DLD1 (cell line): ENCODE measurements at regions not wholly inside any gene's neighbourhood (a gene's known extent, or its start where the extent isn't known, plus 50 kb on each side); places are given as distances from the start of the nearest gene placed in this dataset.

Experiments
- in situ Hi-C: cut with HindIII; loops from 2 replicates; pipeline ENCODE4 v1.10.0; 2017; ENCODE audit warnings: low sequenced_read_pairs

- in situ Hi-C loops: no loop called here
Observed at GRCh38 chr20:4370851-4371250, 121.8 kb upstream of the ADRA1D start.

DNA sequence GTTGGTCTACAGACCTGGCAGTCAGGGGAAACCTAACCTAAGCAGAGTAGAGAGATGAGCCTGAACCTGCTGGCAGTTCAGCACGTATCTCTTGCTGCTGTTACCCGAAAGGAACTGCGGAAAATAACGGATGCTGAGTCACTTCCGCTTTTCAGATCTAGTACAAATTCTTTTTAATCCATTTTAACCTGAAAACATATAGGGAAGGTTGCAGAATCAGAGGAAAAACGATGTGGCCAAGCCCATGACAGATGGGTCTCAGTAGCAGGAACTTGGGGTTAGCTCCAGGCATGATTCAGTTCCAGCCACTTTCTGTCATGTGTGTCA lies 120.7 kb upstream of the ADRA1D start:
- in situ Hi-C loops: loop anchor here (5.0 kb wide), 1 partner anchor 62 kb away; no protein-coding TSS in a partner anchor

DNA sequence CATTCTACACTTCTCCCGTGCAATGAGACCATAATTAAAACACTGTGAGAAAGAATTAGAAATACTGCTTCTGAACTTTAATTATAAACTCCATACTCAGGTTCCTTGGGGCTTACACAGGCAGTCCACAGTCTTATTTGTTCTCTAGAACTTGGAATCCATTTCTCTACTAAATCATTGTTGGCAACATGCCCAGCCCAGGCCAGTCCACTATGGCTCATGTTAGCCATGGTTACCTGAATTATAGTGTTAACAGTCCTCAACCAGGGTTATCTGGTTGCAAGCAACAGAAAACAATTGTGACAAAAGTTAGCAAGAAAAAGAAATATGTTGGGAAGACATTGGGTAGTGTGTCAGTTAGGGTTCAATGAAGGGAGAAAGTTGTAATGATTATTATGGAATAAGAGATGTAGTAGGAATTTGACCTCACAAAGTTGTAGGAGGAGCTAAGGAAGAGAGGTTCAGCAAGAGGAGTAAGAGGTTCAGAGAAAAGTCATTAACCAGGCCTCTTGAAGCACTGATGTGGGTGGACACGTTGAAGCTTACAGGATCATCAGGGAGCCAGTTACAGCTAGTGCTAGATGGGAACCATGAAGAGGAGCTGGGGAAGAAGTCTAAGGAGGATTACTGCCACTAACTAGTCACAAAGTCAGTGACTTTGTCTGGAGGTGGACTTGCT lies 120.2 kb upstream of the ADRA1D start:
- in situ Hi-C loops: loop anchor here (5.0 kb wide), 1 partner anchor 62 kb away; no protein-coding TSS in a partner anchor

DNA sequence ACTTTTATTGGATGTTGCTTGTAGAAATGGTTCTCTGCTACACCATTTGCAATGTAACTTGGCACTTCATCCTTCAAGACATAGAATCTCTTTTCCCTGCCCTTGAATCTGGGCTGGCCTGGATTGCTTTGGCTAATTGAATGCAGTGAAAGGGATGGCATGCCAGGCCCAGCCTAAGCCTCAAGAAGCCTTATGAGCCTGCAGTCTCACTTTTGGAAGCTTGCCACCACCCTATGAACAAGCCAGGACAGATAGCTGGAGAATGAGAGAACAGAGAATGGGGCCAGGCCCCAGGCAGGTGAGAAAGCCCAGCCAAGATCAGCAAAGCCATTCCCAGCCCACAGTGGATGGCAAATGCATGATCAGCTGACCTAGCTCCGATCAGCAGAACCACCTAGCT lies 117.0 kb upstream of the ADRA1D start:
- in situ Hi-C loops: loop anchor here (5.0 kb wide), 1 partner anchor 59 kb away; no protein-coding TSS in a partner anchor

DNA sequence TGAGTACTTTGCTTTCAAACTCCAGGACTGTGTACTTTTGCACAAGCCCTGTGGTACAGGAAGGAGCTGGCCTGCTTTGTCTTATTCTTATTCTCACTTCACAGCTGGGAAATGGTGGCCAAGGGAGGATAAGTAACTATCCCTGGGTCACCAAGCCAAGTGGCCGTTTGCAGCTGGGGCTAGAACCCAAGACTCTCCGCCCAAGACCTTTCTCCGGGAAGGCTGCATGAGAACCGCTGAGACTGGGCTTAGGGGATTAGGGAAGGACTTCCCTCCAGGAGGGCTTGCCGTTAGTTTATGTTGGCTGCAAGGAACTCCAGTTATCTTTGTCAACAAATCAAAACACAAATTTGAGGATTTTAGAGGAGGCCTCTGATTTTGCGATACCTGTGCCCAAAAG lies 109.5 kb upstream of the ADRA1D start:
- in situ Hi-C loops: no loop called here

DNA sequence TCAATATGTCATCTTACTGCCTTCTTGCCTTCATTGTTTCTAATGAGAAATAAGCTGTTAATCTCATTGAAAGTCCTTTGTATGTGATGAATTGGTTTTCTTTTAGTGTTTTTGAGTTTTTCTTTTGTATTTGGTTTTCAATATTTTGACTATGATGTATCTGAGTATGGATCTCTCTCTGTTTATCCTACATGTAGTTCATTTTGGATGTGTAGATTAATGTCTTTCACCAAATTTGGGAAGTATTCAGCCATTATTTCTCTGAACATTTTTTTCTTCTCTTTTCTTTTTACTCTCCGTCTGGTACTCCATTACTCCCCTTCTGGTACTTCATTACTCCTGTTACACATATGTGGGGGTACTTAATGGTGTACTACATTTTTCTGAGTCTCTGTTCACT lies 103.3 kb upstream of the ADRA1D start:
- in situ Hi-C loops: no loop called here

- in situ Hi-C loops: no loop called here
Observed at GRCh38 chr20:4350096-4350495, 101.0 kb upstream of the ADRA1D start.

- in situ Hi-C loops: no loop called here
Observed at GRCh38 chr20:4344670-4345069, 95.6 kb upstream of the ADRA1D start.

- in situ Hi-C loops: no loop called here
Observed at GRCh38 chr20:4342609-4343008, 93.5 kb upstream of the ADRA1D start.

- in situ Hi-C loops: no loop called here
Observed at GRCh38 chr20:4341804-4342485, 92.9 kb upstream of the ADRA1D start.

- in situ Hi-C loops: no loop called here
Observed at GRCh38 chr20:4335722-4336121, 86.6 kb upstream of the ADRA1D start.

GRCh38 chr20:4332121-4332860 lies 83.2 kb upstream of the ADRA1D start:
- in situ Hi-C loops: no loop called here

GRCh38 chr20:4330011-4330410 lies 80.9 kb upstream of the ADRA1D start:
- in situ Hi-C loops: no loop called here

- in situ Hi-C loops: no loop called here
Observed at GRCh38 chr20:4329232-4329631, 80.1 kb upstream of the ADRA1D start.

- in situ Hi-C loops: no loop called here
Observed at GRCh38 chr20:4328541-4328940, 79.5 kb upstream of the ADRA1D start.

GRCh38 chr20:4327956-4328355 lies 78.9 kb upstream of the ADRA1D start:
- in situ Hi-C loops: no loop called here

- in situ Hi-C loops: no loop called here
Observed at GRCh38 chr20:4326195-4327065, 77.3 kb upstream of the ADRA1D start.

DNA sequence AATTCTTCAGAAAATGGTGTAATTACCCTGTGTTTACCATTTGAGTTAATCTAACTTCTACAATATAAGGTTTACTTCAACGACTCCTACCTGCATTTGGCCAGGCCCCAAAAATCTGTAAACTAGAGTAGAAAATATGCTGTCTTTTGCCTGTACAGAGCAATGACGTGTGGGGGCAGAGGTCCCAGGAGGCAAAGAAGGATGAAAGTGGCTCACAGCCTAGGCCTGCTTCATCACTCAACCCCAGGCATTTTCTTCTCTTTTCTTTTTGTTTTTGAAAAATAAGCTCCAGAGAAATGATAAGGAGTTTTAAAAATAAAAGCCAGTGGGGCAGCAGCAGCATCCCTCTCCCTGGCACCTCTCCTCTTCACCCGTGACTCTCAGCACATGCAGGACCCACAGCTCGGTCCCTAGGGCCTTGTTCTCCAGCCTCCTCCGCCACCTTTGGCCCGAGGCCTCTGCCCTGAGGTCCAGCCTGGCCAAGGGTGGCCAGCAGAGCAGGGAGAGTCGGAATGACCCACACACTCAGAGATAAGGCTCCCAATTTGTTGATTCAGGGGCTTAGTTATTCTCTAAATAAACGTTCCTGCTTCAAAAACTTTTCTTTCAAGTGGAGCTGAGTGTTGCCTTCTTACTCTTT lies 76.6 kb upstream of the ADRA1D start:
- in situ Hi-C loops: no loop called here

DNA sequence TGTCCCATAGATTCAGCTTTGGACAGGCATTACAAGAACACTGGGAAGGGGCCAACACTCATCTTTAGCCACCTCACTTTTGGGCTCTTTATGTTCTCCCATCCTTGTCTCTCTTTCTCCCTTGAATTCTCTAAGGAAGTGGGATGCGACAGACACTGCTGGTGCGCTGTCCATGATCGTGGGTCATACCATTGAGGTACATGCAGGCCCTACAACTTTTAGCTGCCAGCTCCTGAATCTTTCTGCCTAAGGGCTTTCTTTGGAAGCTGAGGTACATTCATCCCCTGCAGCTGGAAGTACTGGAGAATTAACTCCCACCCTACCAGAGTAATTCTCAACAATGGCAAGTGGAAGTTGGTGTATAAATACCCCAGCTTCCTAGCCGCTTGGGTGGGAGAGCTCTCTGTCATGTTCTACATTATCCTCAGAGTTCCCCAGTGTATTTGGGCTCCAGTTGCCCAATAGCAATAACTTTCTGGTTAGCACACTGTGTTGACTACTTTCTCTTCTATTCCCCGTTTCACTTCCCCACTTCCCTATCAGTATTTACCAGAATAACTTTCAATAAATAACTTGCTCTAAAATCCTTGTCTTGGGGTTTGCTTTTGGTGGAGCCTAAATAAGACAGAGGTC lies 75.6 kb upstream of the ADRA1D start:
- in situ Hi-C loops: loop anchor here (5.0 kb wide), 1 partner anchor 47 kb away; no protein-coding TSS in a partner anchor

GRCh38 chr20:4322499-4322898 lies 73.4 kb upstream of the ADRA1D start:
- in situ Hi-C loops: loop anchor here (5.0 kb wide), 1 partner anchor 45 kb away; no protein-coding TSS in a partner anchor
